H1 (cell line): ENCODE measurements at regions not wholly inside any gene's neighbourhood (a gene's known extent, or its start where the extent isn't known, plus 50 kb on each side); places are given as distances from the start of the nearest gene placed in this dataset.

Experiments used
- KDM4A ChIP-seq: IDR thresholded peaks from one replicate; pipeline ENCODE4 v1.7.1; 2012; ENCODE audit warnings: low read depth, mild to moderate bottlenecking, moderate library complexity, low read length, inconsistent platforms; ENCODE audit not compliant: severe bottlenecking
- TEAD4 ChIP-seq: IDR thresholded peaks from 2 replicates; pipeline ENCODE4 v1.6.1; 2012; ENCODE audit warnings: low read depth, low read length, inconsistent platforms, mixed read lengths

GRCh38 chr2:16726147-16726546 lies 60.5 kb upstream of the CYRIA start (continued):
- TF ChIP-seq KDM4A (no peak), TEAD4 (no peak)
